Activated CD8-positive, alpha-beta memory T cell treated with anti-CD3 and anti-CD28 coated beads, Interleukin-2, amount 50 U/mL, for 1 hour (primary cell): ENCODE measurements at regions not wholly inside any gene's neighbourhood (a gene's known extent, or its start where the extent isn't known, plus 50 kb on each side); places are given as distances from the start of the nearest gene placed in this dataset.
"Not testable (repeated sequence)": the region's sequence is repeated elsewhere in the genome, so short reads cannot be mapped to it uniquely, and the experiment has no call there.

Source experiments
- DNase-seq: peaks from one replicate; pipeline ENCODE4 v3.0.0-alpha.2; 2020; ENCODE audit errors: extremely low read depth

- no peak for DNase-seq
Observed at GRCh38 chr2:83055376-83056010, 1403.6 kb downstream of the SUCLG1 start.

GRCh38 chr2:83054751-83055150 is 1404.3 kb downstream of the SUCLG1 start:
- DNase-seq: no peak

GRCh38 chr2:83051538-83052170 is 1407.4 kb downstream of the SUCLG1 start:
- no peak for DNase-seq

- no peak for DNase-seq
Observed at GRCh38 chr2:83042053-83042452, 1417.0 kb downstream of the SUCLG1 start.

- no peak for DNase-seq
Observed at GRCh38 chr2:83022631-83023210, 1436.4 kb downstream of the SUCLG1 start.

GRCh38 chr2:83017366-83018090 is 1441.6 kb downstream of the SUCLG1 start:
- no peak for DNase-seq

- no peak for DNase-seq
Observed at GRCh38 chr2:83016343-83017110, 1442.6 kb downstream of the SUCLG1 start.

GRCh38 chr2:83015900-83016299 is 1443.2 kb downstream of the SUCLG1 start:
- no peak for DNase-seq

GRCh38 chr2:83015035-83015715 is 1443.9 kb downstream of the SUCLG1 start:
- DNase-seq: no peak

GRCh38 chr2:83014462-83014861 is 1444.6 kb downstream of the SUCLG1 start:
- no peak for DNase-seq

- DNase-seq: no peak
Observed at GRCh38 chr2:83006961-83007360, 1452.1 kb downstream of the SUCLG1 start.

- DNase-seq: no peak
Observed at GRCh38 chr2:83003555-83003954, 1455.5 kb downstream of the SUCLG1 start.

- DNase-seq: no peak
Observed at GRCh38 chr2:83002706-83003105, 1456.4 kb downstream of the SUCLG1 start.

- DNase-seq: no peak
Observed at GRCh38 chr2:82998781-82999180, 1460.3 kb downstream of the SUCLG1 start.

GRCh38 chr2:82996217-82996616 is 1462.9 kb downstream of the SUCLG1 start:
- no peak for DNase-seq

GRCh38 chr2:82994151-82994550 is 1464.9 kb downstream of the SUCLG1 start:
- no peak for DNase-seq

- DNase-seq: no peak
Observed at GRCh38 chr2:82993609-82994008, 1465.5 kb downstream of the SUCLG1 start.

- DNase-seq: no peak
Observed at GRCh38 chr2:82992968-82993367, 1466.1 kb downstream of the SUCLG1 start.

GRCh38 chr2:82987706-82988105 is 1471.4 kb downstream of the SUCLG1 start:
- DNase-seq: not testable (repeated sequence)

GRCh38 chr2:82986899-82987298 is 1472.2 kb downstream of the SUCLG1 start:
- DNase-seq: no peak

- DNase-seq: no peak
Observed at GRCh38 chr2:82985572-82986197, 1473.4 kb downstream of the SUCLG1 start.
